GM12891 (cell line): ENCODE measurements at regions not wholly inside any gene's neighbourhood (a gene's known extent, or its start where the extent isn't known, plus 50 kb on each side); places are given as distances from the start of the nearest gene placed in this dataset.

Experiments
- PAX5 ChIP-seq: IDR thresholded peaks from 2 replicates; pipeline ENCODE4 v1.6.1; 2011; ENCODE audit warnings: low read length, moderate library complexity, mild to moderate bottlenecking; ENCODE audit not compliant: insufficient read depth, severe bottlenecking
- POLR2A ChIP-seq: IDR thresholded peaks from 2 replicates; pipeline ENCODE4 v1.6.1; 2011; ENCODE audit warnings: low read depth, low read length, control low read depth
- POU2F2 ChIP-seq: IDR thresholded peaks from 2 replicates; pipeline ENCODE4 v1.6.1; 2011; ENCODE audit warnings: low read depth, mild to moderate bottlenecking, control low read depth, low read length, moderate library complexity

GRCh38 chr2:136420346-136420745 is 302.4 kb upstream of the CXCR4 start:
- TF ChIP-seq PAX5 (no peak), POLR2A (no peak), POU2F2 (no peak)
